IPS-NIHi11 (cell line): ENCODE measurements at regions not wholly inside any gene's neighbourhood (a gene's known extent, or its start where the extent isn't known, plus 50 kb on each side); places are given as distances from the start of the nearest gene placed in this dataset.

Experiments used
- DNase-seq: peaks from one replicate; pipeline ENCODE4 v3.0.0; 2012; ENCODE audit warnings: mixed read lengths, low spot score

DNA sequence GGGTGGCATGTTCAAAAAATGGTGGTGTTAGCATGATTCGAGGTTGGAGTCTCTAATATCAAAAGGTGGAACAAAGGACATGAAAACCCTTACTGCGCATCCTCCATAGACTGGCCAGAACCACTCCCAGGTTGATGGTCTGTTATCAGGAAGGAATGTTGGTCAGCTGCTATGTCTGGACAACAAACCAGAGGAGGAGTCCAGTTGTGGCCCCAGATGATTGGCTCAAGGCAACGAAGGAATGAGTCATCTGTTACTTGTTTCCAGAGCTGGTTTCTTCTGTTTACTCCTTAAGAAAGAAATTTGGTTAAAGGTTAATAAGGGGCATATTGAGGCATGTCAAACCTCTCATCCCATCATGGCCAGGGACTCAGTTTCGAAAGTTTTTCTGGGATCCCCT, 56.8 kb upstream of the GRIA4 start:
- DNase-seq: no peak

DNA sequence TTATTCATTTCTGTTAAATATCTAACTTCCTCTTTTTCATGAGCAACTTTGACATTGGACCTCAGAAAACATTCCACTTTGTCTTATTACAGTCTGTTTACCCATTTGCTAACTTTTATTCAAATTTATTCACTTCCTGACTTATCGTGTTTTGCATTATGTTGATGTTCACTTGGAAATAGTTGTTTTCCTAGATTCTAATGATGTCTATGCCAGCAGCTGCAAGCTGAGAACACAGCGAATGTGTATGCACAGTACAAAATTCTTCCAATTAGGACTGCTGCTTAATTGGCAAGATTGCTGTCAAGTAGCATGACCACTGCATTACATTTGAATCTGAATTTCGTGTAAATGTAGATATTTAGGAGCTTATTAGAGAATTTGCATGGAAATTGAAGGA, 61.5 kb upstream of the GRIA4 start:
- no peak for DNase-seq

DNA sequence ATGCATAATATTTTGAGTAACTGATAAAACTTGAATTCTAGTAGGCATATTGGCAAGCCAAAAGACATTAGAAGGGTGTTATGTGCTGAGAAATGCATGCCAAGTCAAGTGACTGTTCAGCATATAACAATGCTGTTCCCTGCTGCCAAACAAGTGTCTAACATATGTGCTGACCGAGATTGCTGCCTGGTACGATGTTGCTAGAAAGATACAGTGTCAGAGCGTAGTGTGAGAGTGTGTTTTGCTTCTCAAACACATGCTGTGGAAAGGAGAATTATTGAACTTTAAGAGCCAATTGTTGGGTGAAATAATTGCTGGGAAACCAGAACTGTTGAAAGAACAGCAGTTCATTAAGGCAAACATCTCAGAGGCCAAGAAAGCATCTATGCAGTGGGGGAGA, 71.3 kb upstream of the GRIA4 start:
- DNase-seq: no peak

DNA sequence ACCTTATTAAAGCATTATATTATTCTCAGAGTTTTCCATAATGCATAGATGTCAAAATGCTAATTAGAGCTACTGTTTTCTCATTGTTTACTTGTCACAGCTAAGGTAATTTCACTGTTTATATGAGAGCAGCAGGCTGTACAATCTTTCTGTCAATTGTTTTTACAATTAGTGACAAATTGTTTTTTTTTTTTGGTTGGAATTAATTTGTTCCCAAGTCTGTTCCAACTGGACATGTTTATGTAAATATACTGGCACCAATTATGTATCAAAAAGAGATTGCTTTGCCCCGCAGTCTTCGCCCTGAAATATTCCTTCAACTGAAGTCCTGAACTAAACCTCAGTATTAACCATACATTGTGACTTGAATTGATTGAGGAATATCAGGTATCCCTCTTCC, 72.3 kb upstream of the GRIA4 start:
- no peak for DNase-seq

DNA sequence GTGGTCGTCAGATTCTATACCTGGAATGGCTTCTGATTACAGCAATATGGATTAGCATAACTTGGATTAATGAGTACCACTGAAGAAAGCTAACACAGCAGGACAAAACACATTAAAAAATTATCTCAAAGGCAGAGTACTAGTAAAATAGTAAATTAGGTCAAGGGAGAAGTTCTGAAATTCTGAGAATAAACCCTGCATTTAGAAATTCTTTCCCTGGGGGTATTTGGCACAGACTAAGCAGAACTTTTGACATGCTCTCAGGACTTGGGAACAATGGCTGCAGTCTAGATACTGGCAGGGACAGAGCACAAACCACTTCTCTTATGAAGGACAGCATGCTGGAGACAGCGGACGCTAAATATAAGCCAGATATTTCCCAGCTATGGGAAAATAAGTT, 85.6 kb upstream of the GRIA4 start:
- DNase-seq: no peak

DNA sequence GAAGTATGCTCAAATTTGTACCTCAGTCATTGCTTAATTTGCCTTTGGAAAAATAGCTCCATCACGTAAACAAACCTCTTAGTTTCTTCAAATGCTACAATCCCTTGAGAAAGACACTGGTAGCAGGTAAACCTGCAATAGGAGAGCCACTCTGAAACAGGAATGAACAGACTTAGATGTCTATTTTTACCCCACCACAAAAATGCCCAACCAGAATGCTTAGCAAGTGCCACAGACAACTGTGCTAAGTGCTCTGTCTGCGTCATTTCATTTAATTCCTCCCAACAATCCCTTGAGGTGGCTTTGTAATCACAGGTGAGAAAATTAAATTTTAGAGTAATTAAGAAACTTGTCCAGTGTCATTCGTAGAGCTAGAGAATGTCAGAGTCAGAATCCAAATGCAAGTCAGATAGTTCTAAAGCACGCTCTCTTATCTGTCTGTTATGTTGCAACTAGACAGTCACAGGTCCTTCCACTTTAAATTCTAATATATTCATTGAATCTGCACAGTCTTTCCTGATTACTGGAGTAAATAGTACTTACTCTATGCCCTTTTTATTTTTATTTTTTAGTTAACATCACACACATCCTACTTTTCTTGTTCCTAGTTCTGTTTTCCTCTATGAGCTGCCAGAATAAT, 89.0 kb upstream of the GRIA4 start:
- DNase-seq: no peak

DNA sequence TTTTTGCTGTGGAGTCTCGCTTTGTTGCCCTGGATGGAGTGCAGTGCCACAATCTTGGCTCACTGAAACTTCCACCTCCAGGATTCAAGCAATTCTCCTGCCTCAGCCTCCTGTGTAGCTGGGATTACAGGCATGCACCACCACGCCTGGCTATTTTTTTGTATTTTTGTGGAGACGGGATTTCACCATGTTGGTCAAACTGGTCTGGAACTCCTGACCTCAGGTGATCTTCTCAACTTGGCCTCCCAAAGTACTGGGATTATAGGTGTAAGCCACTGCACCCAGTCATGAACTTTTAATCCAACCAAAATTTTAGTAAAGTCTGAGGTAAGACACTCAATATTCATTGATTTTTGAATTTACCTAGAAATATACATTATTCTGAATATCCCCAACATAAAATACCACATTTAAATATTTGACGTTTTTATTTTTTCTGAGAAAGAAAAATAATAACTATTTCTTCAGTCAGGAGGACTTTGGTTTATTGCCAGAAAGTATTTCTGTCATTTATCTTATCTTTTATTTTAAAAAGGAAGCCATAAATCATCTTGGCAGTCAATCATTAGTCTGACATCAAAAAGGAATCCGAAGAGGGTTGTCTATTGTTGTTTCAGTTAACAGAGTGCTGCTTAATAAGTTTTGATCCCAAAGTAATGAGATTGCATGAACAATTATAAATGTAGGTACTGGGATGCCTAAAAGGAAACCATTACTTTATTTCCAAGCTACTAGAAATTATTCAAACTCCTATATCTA, 102.2 kb upstream of the GRIA4 start:
- DNase-seq: no peak

DNA sequence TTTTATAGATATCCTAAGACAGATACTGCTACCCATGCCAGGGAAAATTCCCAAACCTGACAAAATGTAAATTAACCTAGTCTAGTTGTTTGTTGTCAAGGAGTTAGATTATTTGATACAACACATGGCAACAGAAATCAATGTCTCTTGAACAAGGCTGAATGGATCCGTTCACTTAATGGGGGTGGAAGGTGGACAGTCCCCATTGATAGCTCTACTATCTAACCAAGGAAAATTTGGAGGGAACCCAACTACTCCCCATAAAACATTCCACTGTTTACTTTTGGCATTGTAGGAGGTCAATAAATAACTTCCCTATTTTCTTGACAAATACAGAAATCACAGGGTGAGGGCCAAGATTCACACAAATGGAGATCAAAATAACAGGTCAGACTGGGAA, 117.9 kb upstream of the GRIA4 start:
- no peak for DNase-seq

DNA sequence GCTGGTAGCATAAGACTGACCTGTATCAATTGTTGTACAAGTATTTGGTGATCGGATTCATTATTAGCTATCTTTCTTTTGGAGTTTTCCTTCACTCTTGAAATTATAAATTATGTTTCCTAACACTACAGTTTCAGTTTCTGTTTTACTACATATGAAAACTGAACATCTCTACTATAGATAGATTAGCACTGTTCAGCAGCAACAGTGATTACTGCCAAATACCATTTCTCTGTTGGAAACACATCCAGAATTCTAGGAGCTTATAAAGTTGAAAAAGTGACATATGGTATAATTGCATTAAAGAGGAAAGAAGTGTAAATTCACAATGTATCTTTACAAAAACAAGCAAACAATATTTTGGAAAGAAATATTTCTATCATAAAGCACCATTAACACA, 118.5 kb upstream of the GRIA4 start:
- DNase-seq: no peak

DNA sequence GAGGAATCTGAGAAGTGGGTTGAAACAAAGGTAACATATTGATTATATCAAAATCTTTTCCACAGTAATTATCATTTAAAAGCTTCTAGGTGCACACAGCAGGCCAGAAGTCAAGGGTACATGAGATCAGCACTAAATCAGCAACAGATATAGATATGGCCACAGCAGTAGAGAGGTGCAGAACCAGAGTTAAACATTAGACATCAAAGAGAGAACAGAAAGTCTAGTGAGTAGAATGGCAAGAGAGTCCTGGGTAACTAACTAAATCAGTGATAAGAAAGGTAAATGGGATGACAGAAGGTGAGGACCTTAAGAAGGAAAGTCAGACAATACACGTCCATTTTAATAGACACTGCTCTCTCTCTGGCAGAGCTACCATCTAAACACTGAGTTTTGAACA, 119.5 kb upstream of the GRIA4 start:
- DNase-seq: no peak

DNA sequence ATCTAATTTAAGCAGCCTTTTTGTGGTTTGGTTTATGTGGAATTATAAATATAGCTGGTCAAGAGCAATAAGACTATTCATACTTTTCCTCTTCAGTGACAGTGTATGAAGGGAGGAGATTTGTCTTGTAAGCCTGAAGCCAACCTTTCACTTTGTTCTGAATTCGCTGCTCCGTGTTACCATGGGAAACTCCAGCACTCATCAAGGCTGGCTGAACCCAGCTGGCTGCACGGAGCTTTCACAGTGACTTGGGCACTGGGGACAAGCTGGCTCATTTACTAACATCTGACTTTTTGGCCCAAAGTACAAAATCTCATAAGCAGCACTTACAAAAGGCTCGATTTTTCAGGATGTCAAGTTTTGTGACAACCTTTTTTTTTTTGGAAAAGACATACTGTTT, 120.4 kb upstream of the GRIA4 start:
- peak; percentile 14 for DNase-seq

DNA sequence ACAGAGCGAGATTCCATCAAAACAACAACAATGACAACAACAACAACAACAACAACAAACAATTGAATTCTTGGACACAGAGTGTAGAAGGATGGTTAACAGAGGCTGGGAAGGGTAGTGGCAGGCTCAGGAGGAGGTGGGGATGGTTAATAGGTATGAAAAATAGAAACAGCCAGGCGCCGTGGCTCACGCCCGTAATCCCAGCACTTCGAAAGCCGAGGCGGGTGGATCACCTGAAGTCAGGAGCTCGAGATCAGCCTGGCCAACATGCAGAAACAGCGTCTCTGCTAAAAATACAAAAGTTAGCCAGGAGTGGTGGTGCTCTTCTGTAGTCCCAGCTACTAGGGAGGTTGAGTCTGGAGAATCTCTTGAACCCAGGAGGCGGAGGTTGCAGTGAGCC, 122.9 kb upstream of the GRIA4 start:
- DNase-seq: no peak

DNA sequence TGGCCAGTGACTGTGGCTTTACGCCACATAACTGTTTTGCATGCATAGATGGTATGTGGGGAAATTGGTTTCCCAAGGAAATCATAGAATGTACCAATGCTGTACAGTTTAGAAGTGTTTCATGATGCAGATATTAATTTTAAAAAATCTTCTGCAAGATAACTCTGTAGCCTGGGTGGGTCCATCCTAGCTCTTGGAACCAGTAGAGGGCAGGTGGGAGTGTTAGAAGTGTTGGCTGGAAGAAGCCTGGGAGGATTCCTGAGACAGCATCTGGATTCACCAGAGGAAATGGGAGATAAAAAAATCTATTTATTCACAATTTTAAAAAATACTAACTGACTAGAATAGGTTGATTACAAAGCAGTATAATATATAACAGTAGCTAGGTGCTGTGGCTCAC, 139.9 kb upstream of the GRIA4 start:
- DNase-seq: no peak

DNA sequence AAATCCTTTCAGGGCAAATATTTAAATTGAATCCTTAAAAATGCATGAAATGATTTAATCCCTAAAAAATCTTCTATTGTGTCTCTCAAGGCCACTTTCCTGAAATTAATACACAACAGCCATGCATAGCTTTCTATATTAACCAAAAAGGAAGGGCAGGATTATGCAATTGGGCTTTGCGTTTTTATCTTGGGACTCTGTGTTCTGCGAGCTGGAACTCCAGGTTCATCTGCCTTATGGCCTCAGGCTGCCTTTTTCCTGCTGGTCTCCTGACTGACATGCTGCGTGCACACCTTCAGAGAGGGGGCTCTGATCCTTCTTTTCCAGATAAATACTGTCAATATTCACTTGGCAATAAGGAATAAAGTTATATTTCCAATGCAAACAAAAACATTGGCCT, 141.7 kb upstream of the GRIA4 start:
- DNase-seq: no peak

DNA sequence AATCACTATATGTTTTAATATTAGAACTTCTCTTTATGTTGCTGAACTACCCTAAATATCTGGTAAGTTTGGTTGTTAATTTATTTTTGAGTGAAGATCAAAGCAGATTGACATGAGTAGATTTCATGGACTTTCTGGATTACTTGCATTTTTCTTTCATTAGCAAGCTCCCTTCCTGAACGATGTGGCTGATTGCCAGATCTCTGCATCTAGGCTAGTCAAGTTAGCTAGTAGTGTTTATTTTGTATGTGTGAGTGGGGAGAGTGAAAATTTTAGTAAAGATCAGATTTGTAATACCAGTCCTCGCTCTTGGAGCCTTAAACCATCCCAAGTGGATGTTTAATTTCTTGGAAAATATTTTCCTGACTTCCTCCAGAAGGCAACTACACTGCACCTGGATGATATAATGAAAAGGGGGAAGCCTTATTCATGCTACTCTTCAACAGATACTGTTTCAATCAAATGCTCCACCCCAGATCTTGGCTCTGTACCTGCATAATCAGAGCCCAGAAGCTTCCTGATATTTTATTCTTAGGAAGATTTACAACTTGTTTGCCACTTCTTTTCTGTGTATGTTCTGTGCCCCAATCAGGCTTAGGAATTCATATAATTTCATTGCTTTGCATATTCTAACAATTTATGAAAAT, 143.2 kb upstream of the GRIA4 start:
- DNase-seq: no peak

DNA sequence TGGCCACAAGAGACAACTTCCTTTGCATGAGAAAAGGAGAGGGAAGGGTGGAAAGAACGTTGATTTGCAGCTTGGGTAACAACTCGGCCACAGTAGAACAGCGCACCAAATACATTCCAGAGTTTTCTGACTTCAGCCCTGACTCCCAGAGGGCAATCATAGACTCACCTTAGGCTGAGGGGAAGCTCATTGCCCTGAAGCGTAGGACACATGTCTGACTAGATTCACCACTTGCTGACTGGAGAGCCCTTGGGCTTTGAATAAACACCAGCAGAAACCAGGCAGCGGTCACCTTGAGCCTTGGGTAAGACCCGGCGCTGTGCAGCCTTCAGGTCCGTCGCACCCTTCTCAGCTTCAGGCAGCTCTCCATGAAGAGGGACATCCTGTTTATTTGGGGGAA, 151.8 kb upstream of the GRIA4 start:
- DNase-seq: no peak

DNA sequence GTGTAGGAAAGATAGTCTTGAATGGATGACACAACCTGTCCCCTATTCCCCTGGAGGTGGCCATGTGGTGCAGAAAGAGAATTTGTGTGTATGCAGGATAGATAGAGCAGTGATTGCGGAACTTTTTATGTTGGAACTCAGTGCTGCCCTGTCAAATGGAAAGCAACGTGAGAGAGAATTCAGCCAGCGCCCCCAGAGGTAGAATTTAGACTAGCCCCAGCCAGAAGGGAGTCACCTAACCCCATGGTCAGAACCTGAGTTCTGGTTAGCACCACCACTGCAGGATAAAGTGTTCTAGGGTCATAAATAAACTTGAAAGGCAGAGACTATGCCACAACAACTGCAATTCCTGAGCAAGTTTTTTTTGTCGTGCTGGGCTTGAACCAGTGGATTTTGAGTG, 152.9 kb upstream of the GRIA4 start:
- peak; percentile 17 for DNase-seq

DNA sequence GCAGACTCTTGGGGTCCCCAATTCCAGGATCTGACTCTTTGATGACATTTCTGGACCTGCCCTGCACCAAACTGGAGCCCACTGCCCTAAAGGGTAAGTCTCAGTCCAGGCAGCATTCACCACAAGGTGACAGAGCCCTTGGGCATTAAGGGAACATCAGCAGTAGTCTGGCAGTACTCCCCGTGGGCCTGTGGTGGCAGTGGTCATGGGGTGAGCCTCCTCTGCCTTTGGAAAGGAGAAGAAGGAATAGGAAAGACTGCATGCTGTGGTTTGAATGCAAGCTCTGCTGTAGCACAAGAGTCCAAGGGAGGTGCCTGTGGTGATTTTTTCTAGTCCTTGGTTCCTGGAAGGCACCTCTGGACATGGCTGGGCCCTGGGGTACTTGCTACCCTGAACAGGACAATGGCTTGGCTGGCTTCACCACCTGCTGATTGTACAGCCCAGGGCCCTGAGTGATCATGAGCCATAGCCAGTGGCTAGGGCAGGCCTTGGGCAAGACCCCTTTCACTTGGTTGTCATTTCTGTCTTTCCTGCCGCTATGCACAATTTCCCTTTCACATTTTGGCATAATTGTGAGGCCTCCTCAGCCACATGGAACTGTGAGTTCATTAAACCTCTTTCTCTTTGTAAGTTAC, 160.7 kb upstream of the GRIA4 start:
- no peak for DNase-seq

DNA sequence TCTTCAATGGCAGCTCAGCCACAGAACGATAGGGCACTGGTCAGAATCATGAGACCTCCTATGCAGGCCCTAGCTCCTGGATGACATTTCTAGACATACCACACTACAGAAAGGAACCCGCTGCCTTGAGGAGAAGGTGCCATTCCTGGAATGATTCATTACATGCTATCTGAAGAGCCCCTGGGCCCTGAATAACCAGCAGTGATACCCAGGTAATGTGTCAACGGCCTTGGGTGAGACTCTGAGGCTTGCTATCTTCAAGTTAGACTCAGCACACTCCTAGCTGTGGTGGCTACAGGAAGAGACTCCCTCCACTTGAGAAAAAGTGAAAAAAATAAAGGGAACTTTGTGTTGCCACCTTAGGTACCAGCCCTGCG, 161.2 kb upstream of the GRIA4 start:
- DNase-seq: no peak

DNA sequence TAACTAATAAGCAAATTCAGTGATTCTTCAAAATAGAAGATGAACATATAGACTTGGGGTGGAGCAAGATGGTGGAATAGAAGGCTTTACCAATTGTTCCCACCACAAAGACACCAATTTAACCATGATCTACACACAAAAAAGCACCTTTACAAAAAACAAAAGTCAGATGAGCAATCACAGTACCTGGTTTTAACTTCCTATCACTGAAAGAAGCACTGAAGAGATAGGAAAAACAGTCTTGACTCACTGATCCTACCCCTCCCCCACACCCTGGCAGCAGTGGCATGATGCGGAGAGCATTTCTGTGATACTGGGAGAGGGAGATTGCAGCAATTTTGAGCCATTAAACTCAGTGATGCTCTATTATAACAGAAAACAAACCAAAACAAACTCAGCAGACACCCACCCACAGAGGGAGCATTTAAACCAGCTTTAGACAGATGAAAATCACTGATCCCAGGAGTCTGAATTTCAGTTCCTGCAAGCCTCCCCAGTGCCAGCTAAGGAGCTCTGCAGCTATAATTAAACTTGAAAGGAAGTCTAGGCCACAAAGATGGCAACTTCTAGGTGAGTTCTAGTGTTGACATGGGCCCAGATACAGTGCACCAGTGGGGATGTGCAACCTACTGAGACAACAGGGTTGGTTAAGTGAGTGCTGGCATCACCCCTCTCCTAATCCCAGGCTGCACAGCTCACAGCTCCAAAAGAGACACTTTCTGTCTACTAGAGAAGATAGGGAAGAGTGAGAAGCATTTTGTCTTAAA, 161.8 kb upstream of the GRIA4 start:
- no peak for DNase-seq

DNA sequence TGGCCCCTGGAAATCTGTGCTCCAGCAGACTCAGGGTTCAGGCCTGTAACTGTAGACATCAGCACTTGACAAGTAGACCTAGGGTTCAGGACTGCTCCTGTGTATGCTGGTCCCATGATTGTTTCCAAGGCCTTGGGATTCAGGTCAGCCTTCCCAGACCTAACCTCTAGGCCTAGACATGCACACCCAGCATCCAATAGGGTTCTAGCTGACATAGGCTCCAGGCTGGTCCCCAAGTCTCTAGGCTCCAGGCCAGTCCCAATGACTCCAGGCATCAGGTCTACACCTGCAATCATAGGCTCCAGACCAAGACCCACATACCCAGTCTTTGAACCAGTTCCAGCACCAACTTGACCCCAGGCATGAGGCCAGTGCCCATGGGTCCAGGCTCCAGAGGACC, 166.2 kb upstream of the GRIA4 start:
- DNase-seq: no peak

DNA sequence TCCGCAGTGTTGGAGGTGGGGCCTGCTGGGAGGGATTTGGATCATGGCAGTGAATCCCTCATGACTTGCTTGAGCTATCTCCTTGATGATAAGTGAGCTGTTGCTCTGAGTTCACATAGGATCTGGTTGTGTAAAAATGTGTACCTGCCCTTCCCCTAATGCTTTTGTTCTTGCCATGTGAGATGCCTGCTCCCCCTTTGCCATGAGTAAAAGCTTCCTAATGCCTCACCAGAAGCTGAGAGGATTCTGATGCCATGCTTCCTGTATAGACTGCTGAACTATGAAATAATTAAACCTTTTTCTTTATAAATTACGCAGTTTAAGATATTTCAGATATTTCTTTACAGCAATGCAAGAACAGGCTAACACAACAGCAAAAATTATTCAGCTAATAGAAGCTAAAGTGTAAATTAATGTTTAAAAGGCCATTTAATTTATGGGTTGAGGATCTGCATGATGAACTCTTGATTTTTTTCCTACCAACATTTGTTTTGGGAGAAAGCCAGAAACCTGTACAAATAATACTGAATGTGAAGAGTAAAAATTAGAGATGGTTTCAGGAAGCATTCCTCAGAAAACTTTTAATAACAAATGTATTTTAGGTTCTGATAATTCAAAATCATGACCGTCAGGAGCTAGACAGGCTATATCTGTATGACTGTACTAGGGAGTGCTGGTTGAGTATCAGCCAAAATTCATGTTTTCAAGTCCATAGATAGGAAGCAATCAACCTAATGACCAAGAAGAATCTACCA, 177.5 kb upstream of the GRIA4 start:
- no peak for DNase-seq
